ENCODE measurements at regions not wholly inside any gene's neighbourhood (a gene's known extent, or its start where the extent isn't known, plus 50 kb on each side); places are given as distances from the start of the nearest gene placed in this dataset.

DNA sequence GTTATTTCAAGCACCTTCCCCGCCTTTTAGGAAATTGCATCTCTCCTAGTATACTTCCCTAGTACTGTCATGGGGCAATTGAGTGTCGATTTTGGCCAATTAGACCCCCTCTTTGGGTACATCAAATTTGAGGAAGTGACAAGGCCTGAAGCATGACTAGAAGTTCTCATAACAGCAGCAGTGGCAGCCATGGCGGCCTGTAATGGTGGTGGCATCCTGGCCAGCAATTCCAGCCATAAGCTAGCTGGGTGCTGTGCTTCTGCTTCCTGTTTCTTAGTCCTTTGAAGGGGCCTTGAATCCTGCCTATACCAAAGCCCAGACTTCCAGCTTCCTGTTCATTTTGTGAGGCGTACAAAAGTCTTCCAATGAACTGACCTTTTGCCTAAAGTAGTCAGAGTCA is 523.1 kb downstream of the PLCL1 start:
- Histone ChIP-seq H3K9ac (ENCODE audit: low read length) (no peak overlapping the region), H3K27ac (ENCODE audit: low read length in 2 of 2) (no peak overlapping the region), H3K4me1 (ENCODE audit: control insufficient read depth in 2 of 2, insufficient read depth in 2 of 2, low read length in 2 of 2) (peaks cover 0 to 7% of the 10 kb centered on the region in 2 donors), H4K20me1 (ENCODE audit: control insufficient read depth, insufficient read depth, low read length, poor library complexity, severe bottlenecking) (no peaks in the 10 kb centered on the region), H3K4me2 (replicated peaks; ENCODE audit: low read depth, low read length, poor library complexity, severe bottlenecking) (no peak overlapping the region), H3K36me3 (replicated peaks in 1 of 2; ENCODE audit: control extremely low read depth in 1 of 2, control insufficient read depth in 1 of 2, extremely low read depth in 1 of 2, insufficient read depth in 2 of 2, low read length in 1 of 2) (no peaks in the 10 kb centered on the region), H2AFZ (ENCODE audit: insufficient read depth, low read depth, low read length, poor library complexity, severe bottlenecking) (no peak overlapping the region), H3K4me3 (ENCODE audit: control extremely low read depth in 1 of 5, extremely low read depth in 1 of 5, insufficient read depth in 1 of 5, low read depth in 2 of 5, low read length in 4 of 5) (no peak overlapping the region), H3K79me2 (ENCODE audit: control insufficient read depth, insufficient read depth, low read length) (no peaks in the 10 kb centered on the region), H3K27me3 (replicated peaks in 1 of 4; ENCODE audit: control extremely low read depth in 1 of 4, control insufficient read depth in 3 of 4, insufficient read depth in 4 of 4, low read length in 3 of 4) (peaks cover 0 to 2% (median 0%) of the 10 kb centered on the region in 4 experiments), H3K9me3 (ENCODE audit: control extremely low read depth in 1 of 3, control insufficient read depth in 2 of 3, insufficient read depth in 1 of 3, low read length in 2 of 3) (no peaks in the 10 kb centered on the region)
- Mint-ChIP-seq H3K4me1 (peaks cover 6% of the 10 kb centered on the region), H3K27ac (no peak overlapping the region), H3K9me3 (ENCODE audit: insufficient read depth) (no peaks in the 10 kb centered on the region), H3K4me3 (no peak overlapping the region), H3K27me3 (peaks cover 19% of the 10 kb centered on the region)
- no peak for DNase-seq
- ChIA-PET POLR2A (no interaction called here), CTCF (no interaction called here)
- intact Hi-C loops (cut with micrococcal nuclease), result no loop called here
- WGBS (ENCODE audit: insufficient coverage), result 100% methylated on average over 2 of the region's 4 CpGs
- ATAC-seq (ENCODE audit: low read depth), result no peak
- TF ChIP-seq EZH2 (IDR thresholded peaks at IDR 0.05; ENCODE audit: borderline replicate concordance, insufficient read depth, low read depth, low read length, poor library complexity, severe bottlenecking), result no peak
- TF ChIP-seq, protein P1, sequence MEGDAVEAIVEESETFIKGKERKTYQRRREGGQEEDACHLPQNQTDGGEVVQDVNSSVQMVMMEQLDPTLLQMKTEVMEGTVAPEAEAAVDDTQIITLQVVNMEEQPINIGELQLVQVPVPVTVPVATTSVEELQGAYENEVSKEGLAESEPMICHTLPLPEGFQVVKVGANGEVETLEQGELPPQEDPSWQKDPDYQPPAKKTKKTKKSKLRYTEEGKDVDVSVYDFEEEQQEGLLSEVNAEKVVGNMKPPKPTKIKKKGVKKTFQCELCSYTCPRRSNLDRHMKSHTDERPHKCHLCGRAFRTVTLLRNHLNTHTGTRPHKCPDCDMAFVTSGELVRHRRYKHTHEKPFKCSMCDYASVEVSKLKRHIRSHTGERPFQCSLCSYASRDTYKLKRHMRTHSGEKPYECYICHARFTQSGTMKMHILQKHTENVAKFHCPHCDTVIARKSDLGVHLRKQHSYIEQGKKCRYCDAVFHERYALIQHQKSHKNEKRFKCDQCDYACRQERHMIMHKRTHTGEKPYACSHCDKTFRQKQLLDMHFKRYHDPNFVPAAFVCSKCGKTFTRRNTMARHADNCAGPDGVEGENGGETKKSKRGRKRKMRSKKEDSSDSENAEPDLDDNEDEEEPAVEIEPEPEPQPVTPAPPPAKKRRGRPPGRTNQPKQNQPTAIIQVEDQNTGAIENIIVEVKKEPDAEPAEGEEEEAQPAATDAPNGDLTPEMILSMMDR (IDR thresholded peaks at IDR 0.05), result no peak

DNA sequence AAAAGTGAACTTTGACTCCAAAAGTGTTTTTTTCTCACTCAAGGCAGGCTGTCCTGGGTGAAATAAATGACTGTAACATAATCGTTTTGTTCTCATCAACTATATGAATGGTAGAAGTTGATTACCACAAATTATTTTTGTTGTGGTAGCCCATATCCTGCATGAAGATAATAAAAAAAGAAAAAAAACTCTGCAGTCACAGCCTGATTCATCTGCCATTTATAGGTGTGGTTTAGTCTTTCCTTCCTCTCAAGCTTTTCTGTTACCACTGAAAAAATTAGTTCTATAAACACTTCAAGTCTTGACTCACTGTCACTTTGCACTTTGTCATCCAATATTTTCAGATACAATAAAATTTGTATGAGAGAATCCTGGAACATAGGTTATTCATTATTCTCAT is 522.0 kb downstream of the PLCL1 start:
- H3K9me3 Mint-ChIP-seq (ENCODE audit: insufficient read depth), result no peaks in the 10 kb centered on the region
- no peak overlapping the region for H3K9ac ChIP-seq (ENCODE audit: low read length)
- intact Hi-C loops (cut with micrococcal nuclease), result no loop called here
- H3K27me3 Mint-ChIP-seq, result peaks cover 23% of the 10 kb centered on the region
- no peaks in the 10 kb centered on the region for H3K79me2 ChIP-seq (ENCODE audit: control insufficient read depth, insufficient read depth, low read length)
- H3K4me3 ChIP-seq (ENCODE audit: control extremely low read depth in 1 of 5, extremely low read depth in 1 of 5, insufficient read depth in 1 of 5, low read depth in 2 of 5, low read length in 4 of 5), result no peak overlapping the region
- no peak for TF ChIP-seq EZH2 (IDR thresholded peaks at IDR 0.05; ENCODE audit: borderline replicate concordance, insufficient read depth, low read depth, low read length, poor library complexity, severe bottlenecking)
- TF ChIP-seq, protein P1 (IDR thresholded peaks at IDR 0.05), result no peak
- no CpG with 5 or more reads among the region's 1 CpG for WGBS (ENCODE audit: insufficient coverage)
- H3K4me1 Mint-ChIP-seq, result peaks cover 6% of the 10 kb centered on the region
- ATAC-seq (ENCODE audit: low read depth), result no peak
- no peak overlapping the region for H3K27ac ChIP-seq (ENCODE audit: low read length in 2 of 2)
- H3K4me2 ChIP-seq (replicated peaks; ENCODE audit: low read depth, low read length, poor library complexity, severe bottlenecking), result peak overlapping the region; percentile 21
- H3K27me3 ChIP-seq (replicated peaks in 1 of 4; ENCODE audit: control extremely low read depth in 1 of 4, control insufficient read depth in 3 of 4, insufficient read depth in 4 of 4, low read length in 3 of 4), result peaks cover 0 to 4% (median 0%) of the 10 kb centered on the region in 4 experiments
- H3K4me1 ChIP-seq (ENCODE audit: control insufficient read depth in 2 of 2, insufficient read depth in 2 of 2, low read length in 2 of 2), result peaks cover 0 to 7% of the 10 kb centered on the region in 2 donors
- no peak overlapping the region for H3K4me3 Mint-ChIP-seq
- ChIA-PET POLR2A (no interaction called here), CTCF (interaction anchor here (1.4 to 1.5 kb wide), 2 partner anchors 11 to 13 kb away, joined by 5 read pairs; no protein-coding TSS in a partner anchor)
- H4K20me1 ChIP-seq (ENCODE audit: control insufficient read depth, insufficient read depth, low read length, poor library complexity, severe bottlenecking), result no peaks in the 10 kb centered on the region
- no peak for DNase-seq
- H3K36me3 ChIP-seq (replicated peaks in 1 of 2; ENCODE audit: control extremely low read depth in 1 of 2, control insufficient read depth in 1 of 2, extremely low read depth in 1 of 2, insufficient read depth in 2 of 2, low read length in 1 of 2), result no peaks in the 10 kb centered on the region
- no peak overlapping the region for H3K27ac Mint-ChIP-seq
- no peaks in the 10 kb centered on the region for H3K9me3 ChIP-seq (ENCODE audit: control extremely low read depth in 1 of 3, control insufficient read depth in 2 of 3, insufficient read depth in 1 of 3, low read length in 2 of 3)
- no peak overlapping the region for H2AFZ ChIP-seq (ENCODE audit: insufficient read depth, low read depth, low read length, poor library complexity, severe bottlenecking)
